ENCODE measurements at regions not wholly inside any gene's neighbourhood (a gene's known extent, or its start where the extent isn't known, plus 50 kb on each side); places are given as distances from the start of the nearest gene placed in this dataset.

- Mint-ChIP-seq H3K27ac (no peak overlapping the region), H3K9me3 (peaks cover 3% of the 10 kb centered on the region), H3K36me3 (ENCODE audit: low read depth) (no peaks in the 10 kb centered on the region), H3K4me1 (ENCODE audit: low read depth) (no peaks in the 10 kb centered on the region), H3K27me3 (no peaks in the 10 kb centered on the region), H3K4me3 (no peak overlapping the region)
- no peak overlapping the region for H3K27ac ChIP-seq (ENCODE audit: low read depth in 1 of 2, low read length in 2 of 2)
- POLR2A ChIA-PET, result no interaction called here
- H3K4me1 ChIP-seq (ENCODE audit: insufficient read depth, low read length), result no peaks in the 10 kb centered on the region
- H3K27me3 ChIP-seq (ENCODE audit: control insufficient read depth in 1 of 2, insufficient read depth in 2 of 2, low read length in 2 of 2), result no peaks in the 10 kb centered on the region
- intact Hi-C loops (cut with DNase I, micrococcal nuclease), result no loop called here
- peaks cover 0 to 12% of the 10 kb centered on the region in 2 experiments for H3K9me3 ChIP-seq (ENCODE audit: control insufficient read depth in 1 of 2, insufficient read depth in 1 of 2, low read length in 2 of 2)
- TF ChIP-seq CTCF (IDR thresholded peaks at IDR 0.05), result no peak
- no peaks in the 10 kb centered on the region for H3K36me3 ChIP-seq (ENCODE audit: insufficient read depth, low read length)
- ATAC-seq (ENCODE audit: poor library complexity) (no peak), DNase-seq (no peak)
- H3K4me3 ChIP-seq (ENCODE audit: low read length), result no peak overlapping the region
- CTCF ChIA-PET, result no interaction called here
Measured at GRCh38 chr2:220134756-220135534, 507.5 kb downstream of the SLC4A3 start.

GRCh38 chr2:220143336-220143735 lies 515.9 kb downstream of the SLC4A3 start:
- H3K27ac Mint-ChIP-seq, result no peak overlapping the region
- Histone ChIP-seq H3K27me3 (ENCODE audit: control insufficient read depth in 1 of 2, insufficient read depth in 2 of 2, low read length in 2 of 2) (no peaks in the 10 kb centered on the region), H3K4me1 (ENCODE audit: insufficient read depth, low read length) (no peaks in the 10 kb centered on the region), H3K36me3 (ENCODE audit: insufficient read depth, low read length) (no peaks in the 10 kb centered on the region), H3K27ac (ENCODE audit: low read depth in 1 of 2, low read length in 2 of 2) (no peak overlapping the region), H3K4me3 (ENCODE audit: low read length) (no peak overlapping the region), H3K9me3 (ENCODE audit: control insufficient read depth in 1 of 2, insufficient read depth in 1 of 2, low read length in 2 of 2) (peaks cover 0 to 4% of the 10 kb centered on the region in 2 experiments)
- H3K4me3 Mint-ChIP-seq, result no peak overlapping the region
- H3K9me3 Mint-ChIP-seq, result peaks cover 8% of the 10 kb centered on the region
- H3K4me1 Mint-ChIP-seq (ENCODE audit: low read depth), result no peaks in the 10 kb centered on the region
- CTCF ChIA-PET, result no interaction called here
- TF ChIP-seq CTCF (IDR thresholded peaks at IDR 0.05), result no peak
- intact Hi-C loops (cut with DNase I, micrococcal nuclease), result no loop called here
- no peaks in the 10 kb centered on the region for H3K27me3 Mint-ChIP-seq
- POLR2A ChIA-PET, result no interaction called here
- H3K36me3 Mint-ChIP-seq (ENCODE audit: low read depth), result no peaks in the 10 kb centered on the region
- no peak for ATAC-seq (ENCODE audit: poor library complexity)
- no peak for DNase-seq

GRCh38 chr2:220144411-220144810 lies 517.0 kb downstream of the SLC4A3 start:
- Mint-ChIP-seq H3K4me1 (ENCODE audit: low read depth) (no peaks in the 10 kb centered on the region), H3K4me3 (no peak overlapping the region), H3K27me3 (no peaks in the 10 kb centered on the region), H3K36me3 (ENCODE audit: low read depth) (no peaks in the 10 kb centered on the region), H3K9me3 (peaks cover 8% of the 10 kb centered on the region), H3K27ac (no peak overlapping the region)
- no peaks in the 10 kb centered on the region for H3K4me1 ChIP-seq (ENCODE audit: insufficient read depth, low read length)
- POLR2A ChIA-PET, result no interaction called here
- H3K4me3 ChIP-seq (ENCODE audit: low read length), result no peak overlapping the region
- H3K9me3 ChIP-seq (ENCODE audit: control insufficient read depth in 1 of 2, insufficient read depth in 1 of 2, low read length in 2 of 2), result peaks cover 0 to 4% of the 10 kb centered on the region in 2 experiments
- TF ChIP-seq CTCF (IDR thresholded peaks at IDR 0.05), result no peak
- no peak overlapping the region for H3K27ac ChIP-seq (ENCODE audit: low read depth in 1 of 2, low read length in 2 of 2)
- DNase-seq, result no peak
- CTCF ChIA-PET, result no interaction called here
- ATAC-seq (ENCODE audit: poor library complexity), result no peak
- intact Hi-C loops (cut with DNase I, micrococcal nuclease), result no loop called here
- no peaks in the 10 kb centered on the region for H3K36me3 ChIP-seq (ENCODE audit: insufficient read depth, low read length)
- no peaks in the 10 kb centered on the region for H3K27me3 ChIP-seq (ENCODE audit: control insufficient read depth in 1 of 2, insufficient read depth in 2 of 2, low read length in 2 of 2)
